CD4-positive, CD25-positive, alpha-beta regulatory T cell (primary cell): ENCODE measurements at regions not wholly inside any gene's neighbourhood (a gene's known extent, or its start where the extent isn't known, plus 50 kb on each side); places are given as distances from the start of the nearest gene placed in this dataset.
"Not testable (repeated sequence)": the region's sequence is repeated elsewhere in the genome, so short reads cannot be mapped to it uniquely, and the experiment has no call there.

Experiments used
- ATAC-seq, 2 donors: fragments of 150-1000 bp; cut with Tn5 transposase; one replicate each; pipeline ENCODE4 v1.10.0; 2021; ENCODE audit warnings: low read depth in 2 of 2, moderate number of reproducible peaks in 2 of 2, moderate library complexity in 1 of 2
- DNase-seq, 3 donors: peaks; one replicate each; pipeline versions ENCODE4 v3.0.0 to v3.0.0-alpha.2; 2012 to 2022; ENCODE audit warnings: mixed read lengths in 1 of 3
- H3K27ac ChIP-seq: one replicate; pipeline ENCODE4 v1.7.0; 2013; ENCODE audit warnings: mild to moderate bottlenecking, low read length; ENCODE audit not compliant: insufficient read depth, poor library complexity, severe bottlenecking
- H3K27me3 ChIP-seq: one replicate; pipeline ENCODE4 v1.7.0; 2013; ENCODE audit warnings: low read length; ENCODE audit not compliant: control insufficient read depth, insufficient read depth
- H3K36me3 ChIP-seq: one replicate; pipeline ENCODE4 v1.7.0; 2013; ENCODE audit warnings: mild to moderate bottlenecking, low read length, moderate library complexity; ENCODE audit not compliant: control insufficient read depth, insufficient read depth
- H3K4me1 ChIP-seq: 2 replicates; pipeline ENCODE4 v1.7.0; 2013; ENCODE audit warnings: mild to moderate bottlenecking, low read length; ENCODE audit not compliant: insufficient read depth, control insufficient read depth, poor library complexity, severe bottlenecking
- H3K4me3 ChIP-seq: one replicate; pipeline ENCODE4 v1.7.0; 2013; ENCODE audit warnings: low read depth, mild to moderate bottlenecking, low read length, moderate library complexity
- H3K9me3 ChIP-seq, 2 experiments: 1 replicate in 1 of 2; 2 replicates in 1 of 2; pipeline ENCODE4 v1.7.0; 2013; ENCODE audit warnings: low read length in 2 of 2, mild to moderate bottlenecking in 1 of 2, moderate library complexity in 1 of 2; ENCODE audit not compliant: control insufficient read depth in 2 of 2
- H3K27ac Mint-ChIP-seq, 3 donors: one replicate each; pipeline ENCODE4 v1.8.0; 2020 to 2022; ENCODE audit warnings: mild to moderate bottlenecking in 3 of 3, mixed read lengths in 3 of 3, moderate library complexity in 2 of 3
- H3K27me3 Mint-ChIP-seq: one replicate; pipeline ENCODE4 v1.8.0; 2022; ENCODE audit warnings: mild to moderate bottlenecking, mixed read lengths
- H3K36me3 Mint-ChIP-seq: one replicate; pipeline ENCODE4 v1.8.0; 2020; ENCODE audit warnings: mixed read lengths
- H3K4me1 Mint-ChIP-seq, 4 donors: one replicate each; pipeline ENCODE4 v1.8.0; 2020 to 2022; ENCODE audit warnings: mixed read lengths in 4 of 4, mild to moderate bottlenecking in 1 of 4
- H3K4me3 Mint-ChIP-seq, 4 donors: one replicate each; pipeline ENCODE4 v1.8.0; 2020 to 2022; ENCODE audit warnings: mild to moderate bottlenecking in 4 of 4, mixed read lengths in 4 of 4, moderate library complexity in 3 of 4
- H3K9me3 Mint-ChIP-seq, 7 donors: one replicate each; pipeline ENCODE4 v1.8.0; 2020 to 2022; ENCODE audit warnings: mixed read lengths in 7 of 7, mild to moderate bottlenecking in 3 of 7, moderate library complexity in 2 of 7

GRCh38 chr2:136290326-136290725, 172.4 kb upstream of the CXCR4 start:
- Histone ChIP-seq H3K36me3 (no peaks in the 10 kb centered on the region), H3K4me3 (no peak overlapping the region), H3K9me3 (no peaks in the 10 kb centered on the region), H3K4me1 (no peaks in the 10 kb centered on the region), H3K27ac (no peak overlapping the region), H3K27me3 (no peaks in the 10 kb centered on the region)
- ATAC-seq, result no peak
- H3K27ac Mint-ChIP-seq, result peak overlapping the region in 1 of 3 donors; percentile 4
- H3K4me1 Mint-ChIP-seq, result peaks cover 0 to 13% (median 8%) of the 10 kb centered on the region in 4 donors
- no peak for DNase-seq
- peaks cover 0 to 18% (median 0%) of the 10 kb centered on the region in 7 donors for H3K9me3 Mint-ChIP-seq
- H3K4me3 Mint-ChIP-seq, result no peak overlapping the region
- H3K36me3 Mint-ChIP-seq, result no peaks in the 10 kb centered on the region
- no peaks in the 10 kb centered on the region for H3K27me3 Mint-ChIP-seq

- H3K9me3 Mint-ChIP-seq, result peaks cover 0 to 18% (median 0%) of the 10 kb centered on the region in 7 donors
- no peaks in the 10 kb centered on the region for H3K27me3 ChIP-seq
- no peaks in the 10 kb centered on the region for H3K36me3 Mint-ChIP-seq
- H3K4me3 Mint-ChIP-seq, result no peak overlapping the region
- H3K27me3 Mint-ChIP-seq, result no peaks in the 10 kb centered on the region
- no peak overlapping the region for H3K4me3 ChIP-seq
- no peaks in the 10 kb centered on the region for H3K4me1 ChIP-seq
- ATAC-seq, result no peak
- no peaks in the 10 kb centered on the region for H3K9me3 ChIP-seq
- H3K27ac Mint-ChIP-seq, result peak overlapping the region in 1 of 3 donors; percentile 23
- peaks cover 9 to 20% (median 12%) of the 10 kb centered on the region in 4 donors for H3K4me1 Mint-ChIP-seq
- no peak for DNase-seq
- H3K36me3 ChIP-seq, result no peaks in the 10 kb centered on the region
- no peak overlapping the region for H3K27ac ChIP-seq
Observed at GRCh38 chr2:136288249-136288648, 170.3 kb upstream of the CXCR4 start.

GRCh38 chr2:136286423-136286822, 168.5 kb upstream of the CXCR4 start:
- Mint-ChIP-seq H3K27me3 (no peaks in the 10 kb centered on the region), H3K9me3 (peaks cover 0 to 12% (median 0%) of the 10 kb centered on the region in 7 donors), H3K4me1 (peaks cover 15 to 28% (median 20%) of the 10 kb centered on the region in 4 donors), H3K36me3 (no peaks in the 10 kb centered on the region), H3K4me3 (no peak overlapping the region), H3K27ac (peak overlapping the region in 2 of 3 donors; percentile 60 to 72)
- Histone ChIP-seq H3K36me3 (no peaks in the 10 kb centered on the region), H3K4me1 (peaks cover 6% of the 10 kb centered on the region), H3K4me3 (no peak overlapping the region), H3K9me3 (no peaks in the 10 kb centered on the region), H3K27me3 (no peaks in the 10 kb centered on the region), H3K27ac (no peak overlapping the region)
- ATAC-seq (no peak), DNase-seq (no peak)

GRCh38 chr2:136284226-136285119, 166.5 kb upstream of the CXCR4 start:
- no peaks in the 10 kb centered on the region for H3K9me3 Mint-ChIP-seq
- no peaks in the 10 kb centered on the region for H3K9me3 ChIP-seq
- H3K4me3 ChIP-seq, result no peak overlapping the region
- no peaks in the 10 kb centered on the region for H3K36me3 Mint-ChIP-seq
- no peak overlapping the region for H3K27ac ChIP-seq
- ATAC-seq (no peak), DNase-seq (no peak)
- peak overlapping the region in 2 of 3 donors; percentile 71 to 80 for H3K27ac Mint-ChIP-seq
- H3K27me3 ChIP-seq, result no peaks in the 10 kb centered on the region
- H3K27me3 Mint-ChIP-seq, result no peaks in the 10 kb centered on the region
- peaks cover 13% of the 10 kb centered on the region for H3K4me1 ChIP-seq
- no peaks in the 10 kb centered on the region for H3K36me3 ChIP-seq
- peaks cover 15 to 38% (median 25%) of the 10 kb centered on the region in 4 donors for H3K4me1 Mint-ChIP-seq
- no peak overlapping the region for H3K4me3 Mint-ChIP-seq

GRCh38 chr2:136282251-136282650, 164.3 kb upstream of the CXCR4 start:
- peak overlapping the region in 2 of 3 donors; percentile 89 to 94 for H3K27ac Mint-ChIP-seq
- peak overlapping the region in 1 of 4 donors; percentile 48 for H3K4me3 Mint-ChIP-seq
- peaks cover 15 to 42% (median 25%) of the 10 kb centered on the region in 4 donors for H3K4me1 Mint-ChIP-seq
- Histone ChIP-seq H3K27me3 (no peaks in the 10 kb centered on the region), H3K36me3 (no peaks in the 10 kb centered on the region), H3K27ac (no peak overlapping the region), H3K4me3 (no peak overlapping the region), H3K4me1 (peaks cover 13% of the 10 kb centered on the region), H3K9me3 (no peaks in the 10 kb centered on the region)
- ATAC-seq, result no peak
- peaks cover 0 to 1% (median 0%) of the 10 kb centered on the region in 7 donors for H3K9me3 Mint-ChIP-seq
- H3K27me3 Mint-ChIP-seq, result no peaks in the 10 kb centered on the region
- no peaks in the 10 kb centered on the region for H3K36me3 Mint-ChIP-seq
- no peak for DNase-seq

- Histone ChIP-seq H3K4me1 (peaks cover 13% of the 10 kb centered on the region), H3K9me3 (no peaks in the 10 kb centered on the region), H3K36me3 (no peaks in the 10 kb centered on the region), H3K27ac (peak overlapping the region; percentile 36), H3K27me3 (no peaks in the 10 kb centered on the region), H3K4me3 (peak overlapping the region; percentile 15)
- Mint-ChIP-seq H3K27me3 (no peaks in the 10 kb centered on the region), H3K36me3 (no peaks in the 10 kb centered on the region), H3K4me3 (peak overlapping the region in 3 of 4 donors; percentile 16 to 50 (median 48)), H3K9me3 (peaks cover 0 to 1% (median 0%) of the 10 kb centered on the region in 7 donors), H3K4me1 (peaks cover 15 to 42% (median 24%) of the 10 kb centered on the region in 4 donors), H3K27ac (peak overlapping the region; percentile 89 to 96 (median 94))
- ATAC-seq, result peak; percentile 73 to 74
- peak; percentile 20 to 65 (median 40) for DNase-seq
Observed at GRCh38 chr2:136281281-136282114, 163.5 kb upstream of the CXCR4 start.

GRCh38 chr2:136266346-136266745, 148.4 kb upstream of the CXCR4 start:
- H3K27ac Mint-ChIP-seq, ATAC-seq, H3K4me3 ChIP-seq, H3K27me3 ChIP-seq, H3K4me1 Mint-ChIP-seq, H3K36me3 Mint-ChIP-seq, H3K4me1 ChIP-seq, H3K27ac ChIP-seq, H3K4me3 Mint-ChIP-seq, DNase-seq, H3K36me3 ChIP-seq, H3K9me3 ChIP-seq: not testable (repeated sequence)
- H3K27me3 Mint-ChIP-seq, result peaks cover 14% of the 10 kb centered on the region
- H3K9me3 Mint-ChIP-seq, result peaks cover 0 to 23% (median 4%) of the 10 kb centered on the region in 7 donors
